ENCODE measurements at regions not wholly inside any gene's neighbourhood (a gene's known extent, or its start where the extent isn't known, plus 50 kb on each side); places are given as distances from the start of the nearest gene placed in this dataset.
"Not testable (repeated sequence)": the region's sequence is repeated elsewhere in the genome, so short reads cannot be mapped to it uniquely, and the experiment has no call there.

DNA sequence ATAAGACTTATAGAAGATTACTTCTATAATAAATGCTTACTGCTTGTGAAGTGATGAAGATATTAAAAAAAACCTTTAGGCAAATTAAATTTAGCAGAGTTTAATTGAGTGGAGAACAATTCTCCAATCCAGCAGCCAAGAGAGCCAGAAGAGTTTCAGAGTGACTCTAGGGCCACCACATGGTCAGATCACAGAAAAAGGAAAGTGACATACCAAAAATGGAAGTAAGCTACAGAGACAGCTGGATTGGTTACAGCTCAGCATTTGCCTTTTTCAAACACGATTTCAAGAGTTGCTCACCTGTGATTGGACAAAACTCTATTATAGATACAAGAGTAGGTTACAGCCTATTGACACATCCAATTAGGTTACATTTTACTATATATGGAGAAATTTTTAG lies 79.0 kb upstream of the TRAM1L1 start:
- DNase-seq (ENCODE audit: low read depth): no peak
- TF ChIP-seq, protein P1, sequence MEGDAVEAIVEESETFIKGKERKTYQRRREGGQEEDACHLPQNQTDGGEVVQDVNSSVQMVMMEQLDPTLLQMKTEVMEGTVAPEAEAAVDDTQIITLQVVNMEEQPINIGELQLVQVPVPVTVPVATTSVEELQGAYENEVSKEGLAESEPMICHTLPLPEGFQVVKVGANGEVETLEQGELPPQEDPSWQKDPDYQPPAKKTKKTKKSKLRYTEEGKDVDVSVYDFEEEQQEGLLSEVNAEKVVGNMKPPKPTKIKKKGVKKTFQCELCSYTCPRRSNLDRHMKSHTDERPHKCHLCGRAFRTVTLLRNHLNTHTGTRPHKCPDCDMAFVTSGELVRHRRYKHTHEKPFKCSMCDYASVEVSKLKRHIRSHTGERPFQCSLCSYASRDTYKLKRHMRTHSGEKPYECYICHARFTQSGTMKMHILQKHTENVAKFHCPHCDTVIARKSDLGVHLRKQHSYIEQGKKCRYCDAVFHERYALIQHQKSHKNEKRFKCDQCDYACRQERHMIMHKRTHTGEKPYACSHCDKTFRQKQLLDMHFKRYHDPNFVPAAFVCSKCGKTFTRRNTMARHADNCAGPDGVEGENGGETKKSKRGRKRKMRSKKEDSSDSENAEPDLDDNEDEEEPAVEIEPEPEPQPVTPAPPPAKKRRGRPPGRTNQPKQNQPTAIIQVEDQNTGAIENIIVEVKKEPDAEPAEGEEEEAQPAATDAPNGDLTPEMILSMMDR (IDR thresholded peaks at IDR 0.05; ENCODE audit: insufficient read depth, low read depth, low read length, missing control alignments): no peak
- H3K4me3 ChIP-seq (ENCODE audit: low read length): no peak overlapping the region

DNA sequence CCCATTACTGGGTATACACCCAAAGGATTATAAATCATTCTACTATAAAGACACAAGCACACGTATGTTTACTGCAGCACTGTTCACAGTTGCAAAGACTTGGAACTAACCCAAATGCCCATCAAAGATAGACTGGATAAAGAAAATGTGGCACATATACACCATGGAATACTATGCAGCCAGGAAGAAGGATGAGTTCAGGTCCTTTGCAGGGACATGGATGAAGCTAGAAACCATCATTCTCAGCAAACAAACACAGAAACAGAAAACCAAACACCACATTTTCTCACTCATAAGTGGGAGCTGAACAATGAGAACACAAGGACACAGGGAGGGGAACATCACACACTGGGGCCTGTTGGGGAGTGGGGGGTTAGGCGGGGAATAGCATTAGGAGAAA lies 90.0 kb upstream of the TRAM1L1 start:
- H3K4me3 ChIP-seq (ENCODE audit: low read length); DNase-seq (ENCODE audit: low read depth): not testable (repeated sequence)

DNA sequence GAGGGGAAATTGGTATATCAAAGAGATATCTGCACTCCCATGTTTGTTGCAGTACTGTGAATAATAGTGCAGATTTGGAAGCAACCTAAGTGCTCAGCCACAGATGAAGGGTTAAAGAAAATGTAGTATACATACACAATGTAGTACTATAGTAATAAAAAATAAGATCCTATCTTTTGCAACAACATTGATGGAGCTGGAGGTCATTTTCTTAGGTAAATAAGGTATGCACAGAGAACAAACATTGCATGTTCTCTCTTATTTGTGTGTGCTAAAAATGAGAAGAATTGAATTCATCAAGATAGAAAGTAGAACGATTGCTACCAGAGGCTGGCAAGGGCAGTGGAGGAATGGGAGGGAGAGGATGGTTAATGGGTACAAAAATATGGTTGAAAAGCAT lies 117.9 kb upstream of the TRAM1L1 start:
- no peak for DNase-seq (ENCODE audit: low read depth)
- no peak overlapping the region for H3K4me3 ChIP-seq (ENCODE audit: low read length)
- TF ChIP-seq, protein P1 (IDR thresholded peaks at IDR 0.05; ENCODE audit: insufficient read depth, low read depth, low read length, missing control alignments): no peak

DNA sequence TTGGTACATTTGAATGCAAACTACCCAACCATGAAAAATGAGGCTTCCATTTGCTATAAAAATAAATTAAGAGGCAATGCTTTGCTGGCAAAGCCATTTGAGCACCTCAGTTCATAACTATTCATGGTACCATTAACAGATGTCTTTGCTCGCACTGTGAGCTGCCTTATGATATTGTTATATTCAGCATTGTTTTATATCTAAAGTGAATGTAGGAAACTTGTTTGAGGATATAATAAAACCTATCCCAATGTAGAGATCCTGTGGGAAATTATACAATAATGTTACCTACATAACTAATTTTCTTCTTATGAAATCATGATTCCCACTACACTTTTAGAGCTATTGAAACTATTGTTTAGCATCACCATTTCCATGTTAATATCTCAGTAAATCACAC lies 125.2 kb upstream of the TRAM1L1 start:
- no peak overlapping the region for H3K4me3 ChIP-seq (ENCODE audit: low read length)
- DNase-seq (ENCODE audit: low read depth): no peak
- TF ChIP-seq, protein P1 (IDR thresholded peaks at IDR 0.05; ENCODE audit: insufficient read depth, low read depth, low read length, missing control alignments): no peak

DNA sequence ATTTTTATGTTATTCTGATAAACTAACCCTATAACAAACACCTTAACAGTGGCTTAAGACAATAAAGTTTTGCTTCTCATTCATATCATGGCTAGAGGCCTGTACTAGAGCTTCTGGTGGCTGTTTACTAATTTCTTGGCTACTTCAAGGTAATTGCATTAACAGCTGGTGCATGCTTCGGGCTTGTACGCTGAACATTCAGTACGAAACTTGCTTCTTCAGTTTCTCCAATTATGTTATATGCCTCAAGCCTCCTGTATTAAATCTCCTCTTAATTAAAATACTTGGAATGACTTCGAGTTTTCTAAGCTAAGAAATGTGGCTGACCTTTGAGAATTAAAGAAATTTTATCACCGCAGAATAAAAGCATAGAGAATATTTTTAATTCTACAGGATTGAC lies 138.9 kb upstream of the TRAM1L1 start:
- TF ChIP-seq, protein P1 (IDR thresholded peaks at IDR 0.05; ENCODE audit: insufficient read depth, low read depth, low read length, missing control alignments): no peak
- no peak overlapping the region for H3K4me3 ChIP-seq (ENCODE audit: low read length)

DNA sequence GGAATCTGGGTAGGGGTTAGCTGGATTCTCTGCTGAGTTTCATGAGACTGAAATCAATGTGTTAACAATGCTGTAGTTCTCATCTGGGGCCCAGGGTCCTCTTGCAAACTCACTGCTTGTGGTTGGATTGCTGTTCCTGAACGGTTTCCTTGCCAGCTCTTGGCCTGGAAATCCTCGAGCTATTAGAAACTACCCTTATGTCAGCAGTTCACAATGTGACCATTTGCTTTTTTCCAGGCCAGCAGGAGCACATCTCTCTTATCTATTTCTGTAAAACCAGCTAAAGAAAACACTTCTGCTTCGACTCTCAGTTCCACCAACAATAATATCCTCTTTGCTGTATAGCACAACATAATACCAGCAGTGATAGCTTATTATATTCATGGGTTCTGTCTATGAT lies 140.1 kb upstream of the TRAM1L1 start:
- TF ChIP-seq, protein P1 (IDR thresholded peaks at IDR 0.05; ENCODE audit: insufficient read depth, low read depth, low read length, missing control alignments): no peak
- DNase-seq (ENCODE audit: low read depth): no peak
- H3K4me3 ChIP-seq (ENCODE audit: low read length): no peak overlapping the region

More for the DNA sequence above, 138.9 kb upstream of the TRAM1L1 start:
- no peak for DNase-seq (ENCODE audit: low read depth)

DNA sequence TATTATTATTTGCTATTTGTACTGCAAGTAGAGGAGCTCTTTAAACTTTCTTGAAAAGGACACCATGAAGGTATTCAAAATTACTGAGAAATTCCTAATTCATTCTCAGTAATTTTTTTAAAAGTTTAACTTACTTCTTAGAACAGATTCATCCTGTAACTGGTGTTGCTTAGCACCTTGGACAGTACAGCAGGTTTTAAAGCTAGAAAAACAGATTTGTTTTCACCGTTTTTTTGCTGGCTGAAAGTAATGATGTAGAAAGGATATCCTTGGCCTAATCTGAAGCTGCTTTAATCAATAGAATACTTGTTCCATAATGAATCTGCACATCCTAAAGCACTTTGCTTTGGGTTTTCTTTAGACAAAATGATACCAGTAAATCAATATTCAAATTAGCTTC lies 142.5 kb upstream of the TRAM1L1 start:
- H3K4me3 ChIP-seq (ENCODE audit: low read length): no peak overlapping the region
- TF ChIP-seq, protein P1 (IDR thresholded peaks at IDR 0.05; ENCODE audit: insufficient read depth, low read depth, low read length, missing control alignments): no peak
- DNase-seq (ENCODE audit: low read depth): peak; percentile 31

DNA sequence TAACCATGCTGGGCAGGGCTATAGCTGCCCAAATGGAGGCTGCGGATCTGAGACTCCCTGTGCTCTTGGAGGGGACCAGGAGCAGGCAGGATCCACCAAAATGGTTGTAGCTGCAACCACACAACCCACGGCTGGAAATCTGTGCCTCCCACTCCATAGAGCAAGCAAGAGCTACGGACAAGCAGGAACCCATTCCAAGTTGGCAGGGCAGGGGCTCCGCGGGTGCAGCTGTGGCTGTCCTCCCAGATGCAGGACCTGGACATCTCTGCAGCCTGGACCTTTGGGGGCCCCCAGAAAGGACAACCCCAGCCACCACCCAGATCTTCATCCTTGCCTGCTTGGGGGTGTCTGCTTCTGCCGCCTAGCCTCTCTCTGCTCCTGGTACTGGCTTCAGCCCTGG lies 154.1 kb upstream of the TRAM1L1 start:
- no peak overlapping the region for H3K4me3 ChIP-seq (ENCODE audit: low read length)
- DNase-seq (ENCODE audit: low read depth): no peak
- TF ChIP-seq, protein P1 (IDR thresholded peaks at IDR 0.05; ENCODE audit: insufficient read depth, low read depth, low read length, missing control alignments): no peak

All from epithelial cell of esophagus (primary cell).